Vagina (tissue), 2 donors: ENCODE measurements at regions not wholly inside any gene's neighbourhood (a gene's known extent, or its start where the extent isn't known, plus 50 kb on each side); places are given as distances from the start of the nearest gene placed in this dataset.

ENCODE experiments used
- POLR2AphosphoS5 ChIP-seq, 2 donors: sonication (generic); formaldehyde crosslinking; IDR thresholded peaks; one replicate each; pipeline ENCODE4 v1.9.0; 2017; ENCODE audit warnings: antibody characterized with exemption in 2 of 2, mild to moderate bottlenecking in 2 of 2, low read depth in 1 of 2; ENCODE audit not compliant: insufficient read depth in 1 of 2
- TF ChIP-seq, protein P1 (sequence below), 3 experiments: fragments of 450-650 bp in 2 of 3; fragments of 200-600 bp in 1 of 3; sonication (generic) in 1 of 3; IDR thresholded peaks; one replicate each; pipeline ENCODE4 v1.5.1; 2017 to 2019; ENCODE audit warnings: antibody characterized with exemption in 3 of 3, mild to moderate bottlenecking in 2 of 3, moderate library complexity in 2 of 3

DNA sequence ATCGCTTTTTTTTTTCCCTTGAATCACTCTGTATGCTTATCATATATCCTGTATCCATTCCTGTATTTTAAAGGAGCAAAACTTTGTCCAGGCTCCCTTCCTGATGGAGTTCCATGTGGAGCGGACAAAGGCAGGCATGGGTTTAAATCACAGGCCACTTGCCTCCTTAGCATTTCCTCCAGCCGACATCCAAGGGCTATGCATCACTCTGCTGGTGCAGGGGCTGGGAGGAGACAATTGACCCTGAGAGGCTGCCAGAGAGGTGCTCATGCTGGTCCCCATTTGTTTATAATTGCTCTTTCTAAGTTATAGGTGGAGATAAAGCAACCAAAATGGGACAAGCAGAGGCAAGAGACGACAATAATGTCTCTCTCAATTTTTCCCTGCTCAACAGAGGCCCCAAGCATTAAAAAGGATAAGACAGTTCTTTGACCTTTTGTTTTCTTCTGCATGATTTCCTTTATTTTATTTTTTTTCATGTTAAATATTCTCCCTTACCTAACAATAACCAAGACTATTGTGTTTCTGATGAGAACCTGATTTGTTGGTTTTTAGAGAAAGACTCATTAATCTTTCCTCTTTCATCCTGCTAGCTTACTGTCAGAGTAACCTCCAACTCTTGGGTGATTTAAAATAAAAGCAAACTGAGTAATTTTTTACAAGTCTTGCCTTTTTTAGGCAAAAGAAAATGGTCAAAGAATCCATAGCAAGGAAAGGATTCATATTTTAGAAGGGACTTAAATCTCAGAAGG is 353.7 kb downstream of the ADGRL2 start:
- no peak for TF ChIP-seq POLR2AphosphoS5 (IDR thresholded peaks at IDR 0.05; ENCODE audit: insufficient read depth in 1 of 2, low read depth in 1 of 2)
- TF ChIP-seq, protein P1, sequence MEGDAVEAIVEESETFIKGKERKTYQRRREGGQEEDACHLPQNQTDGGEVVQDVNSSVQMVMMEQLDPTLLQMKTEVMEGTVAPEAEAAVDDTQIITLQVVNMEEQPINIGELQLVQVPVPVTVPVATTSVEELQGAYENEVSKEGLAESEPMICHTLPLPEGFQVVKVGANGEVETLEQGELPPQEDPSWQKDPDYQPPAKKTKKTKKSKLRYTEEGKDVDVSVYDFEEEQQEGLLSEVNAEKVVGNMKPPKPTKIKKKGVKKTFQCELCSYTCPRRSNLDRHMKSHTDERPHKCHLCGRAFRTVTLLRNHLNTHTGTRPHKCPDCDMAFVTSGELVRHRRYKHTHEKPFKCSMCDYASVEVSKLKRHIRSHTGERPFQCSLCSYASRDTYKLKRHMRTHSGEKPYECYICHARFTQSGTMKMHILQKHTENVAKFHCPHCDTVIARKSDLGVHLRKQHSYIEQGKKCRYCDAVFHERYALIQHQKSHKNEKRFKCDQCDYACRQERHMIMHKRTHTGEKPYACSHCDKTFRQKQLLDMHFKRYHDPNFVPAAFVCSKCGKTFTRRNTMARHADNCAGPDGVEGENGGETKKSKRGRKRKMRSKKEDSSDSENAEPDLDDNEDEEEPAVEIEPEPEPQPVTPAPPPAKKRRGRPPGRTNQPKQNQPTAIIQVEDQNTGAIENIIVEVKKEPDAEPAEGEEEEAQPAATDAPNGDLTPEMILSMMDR (IDR thresholded peaks at IDR 0.05): no peak
